HepG2 (cell line): ENCODE measurements at regions not wholly inside any gene's neighbourhood (a gene's known extent, or its start where the extent isn't known, plus 50 kb on each side); places are given as distances from the start of the nearest gene placed in this dataset.

ENCODE experiments used
- AGO1 ChIP-seq: fragments of 200-400 bp; formaldehyde crosslinking; IDR thresholded peaks from 2 replicates; pipeline ENCODE4 v1.6.1; 2017; ENCODE audit warnings: mild to moderate bottlenecking, low read depth, low read length, moderate library complexity; ENCODE audit not compliant: poor library complexity, severe bottlenecking
- CAMTA2 ChIP-seq: sonication (generic); formaldehyde crosslinking; IDR thresholded peaks from 2 replicates; pipeline ENCODE4 v1.4.0; 2020; ENCODE audit warnings: mild to moderate bottlenecking, missing genetic modification reagents, borderline replicate concordance
- CENPX ChIP-seq: sonication (generic); formaldehyde crosslinking; IDR thresholded peaks from 2 replicates; pipeline ENCODE4 v1.9.0; 2021; ENCODE audit warnings: mild to moderate bottlenecking, missing genetic modification reagents, moderate library complexity
- FOXP1 ChIP-seq, 2 experiments: fragments of 450-650 bp in 1 of 2; IDR thresholded peaks; 2 replicates each; pipeline ENCODE4 v1.6.1; 2017 to 2018; ENCODE audit warnings: antibody characterized with exemption in 1 of 2
- HDAC2 ChIP-seq: sonication (generic); formaldehyde crosslinking; IDR thresholded peaks from 2 replicates; pipeline ENCODE4 v1.4.0; 2020; ENCODE audit warnings: missing genetic modification reagents
- HNF4G ChIP-seq, 2 experiments: sonication (generic) in 1 of 2; formaldehyde crosslinking in 1 of 2; IDR thresholded peaks; 2 replicates each; pipeline versions ENCODE4 v1.4.0 to v1.6.1; 2011 to 2020; ENCODE audit warnings: borderline replicate concordance in 2 of 2, low read depth in 2 of 2, mild to moderate bottlenecking in 2 of 2, low read length in 1 of 2, missing genetic modification reagents in 1 of 2, moderate library complexity in 1 of 2
- MAFK ChIP-seq, 2 experiments: IDR thresholded peaks in 1 of 2; conservative IDR thresholded peaks in 1 of 2; 2 replicates each; pipeline ENCODE4 v1.6.1; 2011; ENCODE audit warnings: improper control_type of control experiment in 2 of 2, low read length in 2 of 2
- MEF2D ChIP-seq: sonication (generic); formaldehyde crosslinking; IDR thresholded peaks from 2 replicates; pipeline ENCODE4 v1.5.1; 2020; ENCODE audit warnings: mild to moderate bottlenecking, missing genetic modification reagents
- MYC ChIP-seq: sonication (generic); formaldehyde crosslinking; IDR thresholded peaks from 2 replicates; pipeline ENCODE4 v1.9.0; 2021; ENCODE audit warnings: missing genetic modification reagents, borderline replicate concordance
- NPAS2 ChIP-seq: sonication (generic); formaldehyde crosslinking; IDR thresholded peaks from 2 replicates; pipeline ENCODE4 v1.8.0; 2022; ENCODE audit warnings: mild to moderate bottlenecking, missing genetic modification reagents, borderline replicate concordance
- PAX8 ChIP-seq: sonication (generic); formaldehyde crosslinking; IDR thresholded peaks from 2 replicates; pipeline ENCODE4 v1.8.0; 2022; ENCODE audit warnings: mild to moderate bottlenecking, missing genetic modification reagents, borderline replicate concordance
- RXRB ChIP-seq: IDR thresholded peaks from 2 replicates; pipeline ENCODE4 v1.6.1; 2016; ENCODE audit warnings: borderline replicate concordance, missing genetic modification reagents, missing compliant biosample characterization
- ZBTB3 ChIP-seq: sonication (generic); formaldehyde crosslinking; IDR thresholded peaks from 2 replicates; pipeline ENCODE4 v1.4.0; 2020; ENCODE audit warnings: low read depth, mild to moderate bottlenecking, moderate library complexity, missing genetic modification reagents, borderline replicate concordance
- ZFP37 ChIP-seq: sonication (generic); formaldehyde crosslinking; IDR thresholded peaks from 2 replicates; pipeline ENCODE4 v1.4.0; 2020; ENCODE audit warnings: missing genetic modification reagents, borderline replicate concordance
- ZFY ChIP-seq: sonication (generic); formaldehyde crosslinking; IDR thresholded peaks from 2 replicates; pipeline ENCODE4 v1.4.0; 2020; ENCODE audit warnings: missing genetic modification reagents
- ZNF12 ChIP-seq: sonication (generic); formaldehyde crosslinking; IDR thresholded peaks from 2 replicates; pipeline ENCODE4 v1.5.0; 2020; ENCODE audit warnings: missing genetic modification reagents
- ZNF180 ChIP-seq: sonication (generic); formaldehyde crosslinking; IDR thresholded peaks from 2 replicates; pipeline ENCODE4 v1.4.0; 2020; ENCODE audit warnings: low read depth, missing genetic modification reagents, borderline replicate concordance
- ZNF256 ChIP-seq: sonication (generic); formaldehyde crosslinking; conservative IDR thresholded peaks from 2 replicates; pipeline ENCODE4 v1.4.0; 2020; ENCODE audit warnings: missing genetic modification reagents
- ZNF282 ChIP-seq: fragments of 450-650 bp; IDR thresholded peaks from 2 replicates; pipeline ENCODE4 v1.6.1; 2018; ENCODE audit not compliant: partially characterized antibody
- TF ChIP-seq, protein P1 (sequence below): sonication (generic); formaldehyde crosslinking; IDR thresholded peaks from 2 replicates; pipeline ENCODE4 v1.5.0; 2020; ENCODE audit warnings: mild to moderate bottlenecking, missing genetic modification reagents, borderline replicate concordance
- TF ChIP-seq, protein P2 (sequence below): sonication (generic); formaldehyde crosslinking; IDR thresholded peaks from 2 replicates; pipeline ENCODE4 v1.4.0; 2020; ENCODE audit warnings: missing genetic modification reagents, mild to moderate bottlenecking, borderline replicate concordance
- TF ChIP-seq, protein P3 (sequence below): sonication (generic); formaldehyde crosslinking; IDR thresholded peaks from 2 replicates; pipeline ENCODE4 v1.8.0; 2022; ENCODE audit warnings: mild to moderate bottlenecking, missing genetic modification reagents, borderline replicate concordance

DNA sequence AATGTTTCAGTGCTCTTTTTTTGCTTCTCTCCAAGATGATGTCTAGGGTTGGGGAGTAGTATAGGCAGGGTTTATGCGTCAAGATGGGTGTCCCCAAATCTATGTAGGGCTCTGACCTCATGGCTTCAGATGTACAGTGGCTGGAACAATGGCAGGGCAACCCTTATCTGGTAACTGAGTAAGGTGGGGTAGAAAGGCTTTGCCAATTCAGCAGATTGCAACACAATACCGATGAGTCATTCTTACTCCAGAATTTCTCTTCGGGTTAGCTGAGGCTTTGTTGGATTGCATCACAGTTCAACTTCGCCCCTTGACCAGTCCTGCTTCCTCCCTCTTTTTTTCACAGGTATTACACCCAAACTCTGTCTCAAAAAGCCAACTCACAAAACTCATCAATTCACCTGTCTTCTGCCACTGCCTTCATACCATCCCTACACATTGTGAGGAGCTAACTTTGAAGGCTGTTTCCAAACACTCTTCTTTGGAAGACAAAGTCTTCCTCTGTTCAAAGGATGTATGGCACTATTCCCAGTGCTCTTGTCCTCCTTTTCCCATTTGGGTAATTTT is 190.2 kb upstream of the CNOT2 start (continued):
- TF ChIP-seq, protein P1, sequence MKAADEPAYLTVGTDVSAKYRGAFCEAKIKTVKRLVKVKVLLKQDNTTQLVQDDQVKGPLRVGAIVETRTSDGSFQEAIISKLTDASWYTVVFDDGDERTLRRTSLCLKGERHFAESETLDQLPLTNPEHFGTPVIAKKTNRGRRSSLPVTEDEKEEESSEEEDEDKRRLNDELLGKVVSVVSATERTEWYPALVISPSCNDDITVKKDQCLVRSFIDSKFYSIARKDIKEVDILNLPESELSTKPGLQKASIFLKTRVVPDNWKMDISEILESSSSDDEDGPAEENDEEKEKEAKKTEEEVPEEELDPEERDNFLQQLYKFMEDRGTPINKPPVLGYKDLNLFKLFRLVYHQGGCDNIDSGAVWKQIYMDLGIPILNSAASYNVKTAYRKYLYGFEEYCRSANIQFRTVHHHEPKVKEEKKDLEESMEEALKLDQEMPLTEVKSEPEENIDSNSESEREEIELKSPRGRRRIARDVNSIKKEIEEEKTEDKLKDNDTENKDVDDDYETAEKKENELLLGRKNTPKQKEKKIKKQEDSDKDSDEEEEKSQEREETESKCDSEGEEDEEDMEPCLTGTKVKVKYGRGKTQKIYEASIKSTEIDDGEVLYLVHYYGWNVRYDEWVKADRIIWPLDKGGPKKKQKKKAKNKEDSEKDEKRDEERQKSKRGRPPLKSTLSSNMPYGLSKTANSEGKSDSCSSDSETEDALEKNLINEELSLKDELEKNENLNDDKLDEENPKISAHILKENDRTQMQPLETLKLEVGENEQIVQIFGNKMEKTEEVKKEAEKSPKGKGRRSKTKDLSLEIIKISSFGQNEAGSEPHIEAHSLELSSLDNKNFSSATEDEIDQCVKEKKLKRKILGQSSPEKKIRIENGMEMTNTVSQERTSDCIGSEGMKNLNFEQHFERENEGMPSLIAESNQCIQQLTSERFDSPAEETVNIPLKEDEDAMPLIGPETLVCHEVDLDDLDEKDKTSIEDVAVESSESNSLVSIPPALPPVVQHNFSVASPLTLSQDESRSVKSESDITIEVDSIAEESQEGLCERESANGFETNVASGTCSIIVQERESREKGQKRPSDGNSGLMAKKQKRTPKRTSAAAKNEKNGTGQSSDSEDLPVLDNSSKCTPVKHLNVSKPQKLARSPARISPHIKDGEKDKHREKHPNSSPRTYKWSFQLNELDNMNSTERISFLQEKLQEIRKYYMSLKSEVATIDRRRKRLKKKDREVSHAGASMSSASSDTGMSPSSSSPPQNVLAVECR (CRISPR knock-in tag) = no peak
- TF ChIP-seq CENPX (no peak), MEF2D (CRISPR knock-in tag) (no peak), ZFP37 (CRISPR knock-in tag) (no peak), ZNF12 (CRISPR knock-in tag) (peak; percentile 73), ZNF282 (no peak), CAMTA2 (CRISPR knock-in tag) (no peak), FOXP1 (IDR thresholded peaks at IDR 0.05) (no peak), FOXP1 (CRISPR knock-in tag; IDR thresholded peaks at IDR 0.05) (0 out of 2 replicates have a peak, but pooled peaks have one; percentile 11), HDAC2 (CRISPR knock-in tag) (no peak), PAX8 (CRISPR knock-in tag) (no peak), MAFK (conservative IDR thresholded peaks at IDR 0.05 in 1 of 2, IDR thresholded peaks at IDR 0.05 in 1 of 2; ENCODE audit: low read length in 2 of 2) (peak in 1 of 2 experiments; percentile 26; a peak in 1 of 4 replicates), HNF4G (IDR thresholded peaks at IDR 0.05; ENCODE audit: borderline replicate concordance, low read depth, low read length) (peak; percentile 62; the same call in 1 of the 2 replicates), HNF4G (CRISPR knock-in tag; IDR thresholded peaks at IDR 0.05; ENCODE audit: borderline replicate concordance, low read depth) (peak; percentile 53; the same call in 1 of the 2 replicates), NPAS2 (CRISPR knock-in tag) (no peak), AGO1 (no peak), ZBTB3 (CRISPR knock-in tag) (no peak), MYC (no peak), RXRB (CRISPR knock-in tag) (peak; percentile 81), ZNF180 (CRISPR knock-in tag) (no peak), ZFY (CRISPR knock-in tag) (no peak), ZNF256 (no peak)
- TF ChIP-seq, protein P2, sequence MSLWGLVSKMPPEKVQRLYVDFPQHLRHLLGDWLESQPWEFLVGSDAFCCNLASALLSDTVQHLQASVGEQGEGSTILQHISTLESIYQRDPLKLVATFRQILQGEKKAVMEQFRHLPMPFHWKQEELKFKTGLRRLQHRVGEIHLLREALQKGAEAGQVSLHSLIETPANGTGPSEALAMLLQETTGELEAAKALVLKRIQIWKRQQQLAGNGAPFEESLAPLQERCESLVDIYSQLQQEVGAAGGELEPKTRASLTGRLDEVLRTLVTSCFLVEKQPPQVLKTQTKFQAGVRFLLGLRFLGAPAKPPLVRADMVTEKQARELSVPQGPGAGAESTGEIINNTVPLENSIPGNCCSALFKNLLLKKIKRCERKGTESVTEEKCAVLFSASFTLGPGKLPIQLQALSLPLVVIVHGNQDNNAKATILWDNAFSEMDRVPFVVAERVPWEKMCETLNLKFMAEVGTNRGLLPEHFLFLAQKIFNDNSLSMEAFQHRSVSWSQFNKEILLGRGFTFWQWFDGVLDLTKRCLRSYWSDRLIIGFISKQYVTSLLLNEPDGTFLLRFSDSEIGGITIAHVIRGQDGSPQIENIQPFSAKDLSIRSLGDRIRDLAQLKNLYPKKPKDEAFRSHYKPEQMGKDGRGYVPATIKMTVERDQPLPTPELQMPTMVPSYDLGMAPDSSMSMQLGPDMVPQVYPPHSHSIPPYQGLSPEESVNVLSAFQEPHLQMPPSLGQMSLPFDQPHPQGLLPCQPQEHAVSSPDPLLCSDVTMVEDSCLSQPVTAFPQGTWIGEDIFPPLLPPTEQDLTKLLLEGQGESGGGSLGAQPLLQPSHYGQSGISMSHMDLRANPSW = no peak
- TF ChIP-seq, protein P3, sequence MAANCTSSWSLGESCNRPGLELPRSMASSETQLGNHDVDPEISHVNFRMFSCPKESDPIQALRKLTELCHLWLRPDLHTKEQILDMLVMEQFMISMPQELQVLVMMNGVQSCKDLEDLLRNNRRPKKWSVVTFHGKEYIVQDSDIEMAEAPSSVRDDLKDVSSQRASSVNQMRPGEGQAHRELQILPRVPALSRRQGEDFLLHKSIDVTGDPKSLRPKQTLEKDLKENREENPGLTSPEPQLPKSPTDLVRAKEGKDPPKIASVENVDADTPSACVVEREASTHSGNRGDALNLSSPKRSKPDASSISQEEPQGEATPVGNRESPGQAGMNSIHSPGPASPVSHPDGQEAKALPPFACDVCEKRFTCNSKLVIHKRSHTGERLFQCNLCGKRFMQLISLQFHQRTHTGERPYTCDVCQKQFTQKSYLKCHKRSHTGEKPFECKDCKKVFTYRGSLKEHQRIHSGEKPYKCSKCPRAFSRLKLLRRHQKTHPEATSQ (CRISPR knock-in tag) = no peak
